ENCODE measurements at regions not wholly inside any gene's neighbourhood (a gene's known extent, or its start where the extent isn't known, plus 50 kb on each side); places are given as distances from the start of the nearest gene placed in this dataset.
"Not testable (repeated sequence)": the region's sequence is repeated elsewhere in the genome, so short reads cannot be mapped to it uniquely, and the experiment has no call there.

DNA sequence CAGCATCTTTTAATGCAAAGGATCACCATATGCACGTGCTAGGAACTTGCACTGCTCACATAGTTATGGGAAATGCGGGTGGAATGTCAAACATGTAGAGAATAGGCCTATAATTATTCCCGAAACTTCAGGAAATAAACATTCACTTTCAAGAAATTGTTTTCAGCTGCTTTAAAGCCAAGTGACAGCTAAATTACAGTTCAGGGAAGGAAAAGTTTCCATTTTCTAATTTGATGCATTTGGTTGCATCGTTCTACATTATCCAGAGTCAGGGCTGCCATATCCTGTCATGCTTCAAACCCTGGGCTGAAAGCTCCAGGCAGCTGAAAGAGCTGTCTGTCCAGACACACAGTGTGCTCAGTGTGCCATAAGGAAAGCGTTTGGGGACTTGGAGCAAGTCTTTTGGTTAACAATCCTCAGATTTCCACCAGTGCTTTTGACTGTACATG lies 518.1 kb downstream of the CSNK1G3 start:
- H3K4me3 ChIP-seq (ENCODE audit: low read length), result no peak overlapping the region
- H3K27me3 ChIP-seq (ENCODE audit: insufficient read depth, low read length), result no peaks in the 10 kb centered on the region
- no peaks in the 10 kb centered on the region for H3K4me1 ChIP-seq (ENCODE audit: insufficient read depth, low read length)
- no peaks in the 10 kb centered on the region for H3K9me3 ChIP-seq (ENCODE audit: low read depth, low read length)

DNA sequence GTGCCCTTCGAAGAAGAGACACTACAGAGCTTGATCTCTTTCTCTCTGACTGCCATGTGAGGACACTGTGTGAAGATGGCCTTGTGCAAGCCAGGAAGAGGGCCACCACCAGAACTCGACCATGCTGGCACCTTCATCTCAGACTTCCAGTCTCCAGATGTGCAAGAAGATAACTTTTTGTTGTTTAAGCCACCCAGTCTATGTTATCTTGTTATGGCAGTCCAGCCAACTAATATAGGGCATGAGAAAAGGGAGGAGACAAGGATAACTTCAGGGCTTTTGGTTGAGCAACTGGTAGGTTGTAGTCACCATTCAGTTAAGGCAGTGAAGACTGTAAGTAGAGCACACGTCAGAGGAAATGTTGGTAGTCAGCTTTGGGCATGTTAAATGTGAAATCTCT lies 515.5 kb downstream of the CSNK1G3 start:
- no peaks in the 10 kb centered on the region for H3K27me3 ChIP-seq (ENCODE audit: insufficient read depth, low read length)
- H3K4me3 ChIP-seq (ENCODE audit: low read length), result no peak overlapping the region
- H3K4me1 ChIP-seq (ENCODE audit: insufficient read depth, low read length), result no peaks in the 10 kb centered on the region

DNA sequence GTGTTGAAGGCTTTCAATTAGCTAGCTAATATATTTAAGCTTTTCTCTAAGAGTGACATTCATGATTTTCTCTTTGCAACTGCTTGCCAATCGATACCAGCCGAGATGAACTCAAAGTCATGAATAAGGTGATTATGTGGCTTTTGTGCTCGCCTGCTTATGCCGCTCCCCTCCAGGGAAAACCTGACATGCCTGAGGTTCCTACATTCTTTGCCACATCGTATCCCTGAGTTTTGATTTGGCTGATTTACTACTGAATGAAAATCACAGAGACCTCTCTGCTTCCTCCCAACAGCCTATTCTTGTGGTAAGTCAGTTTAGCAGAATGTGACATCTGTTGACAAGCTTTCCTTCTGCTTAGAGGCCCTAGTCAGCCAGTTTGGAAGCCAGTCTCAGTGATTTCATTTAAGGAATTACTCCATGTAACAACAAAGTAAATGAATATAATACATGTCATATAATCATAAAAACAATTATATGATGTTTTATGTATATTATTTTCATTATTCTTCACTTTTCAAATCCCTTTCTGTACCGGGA lies 513.4 kb downstream of the CSNK1G3 start:
- Histone ChIP-seq H3K27me3 (ENCODE audit: insufficient read depth, low read length) (no peaks in the 10 kb centered on the region), H3K4me3 (ENCODE audit: low read length) (no peak overlapping the region), H3K9me3 (ENCODE audit: low read depth, low read length) (peaks cover 6% of the 10 kb centered on the region), H3K4me1 (ENCODE audit: insufficient read depth, low read length) (no peaks in the 10 kb centered on the region)

More for the DNA sequence above, 515.5 kb downstream of the CSNK1G3 start:
- H3K9me3 ChIP-seq (ENCODE audit: low read depth, low read length), result no peaks in the 10 kb centered on the region

DNA sequence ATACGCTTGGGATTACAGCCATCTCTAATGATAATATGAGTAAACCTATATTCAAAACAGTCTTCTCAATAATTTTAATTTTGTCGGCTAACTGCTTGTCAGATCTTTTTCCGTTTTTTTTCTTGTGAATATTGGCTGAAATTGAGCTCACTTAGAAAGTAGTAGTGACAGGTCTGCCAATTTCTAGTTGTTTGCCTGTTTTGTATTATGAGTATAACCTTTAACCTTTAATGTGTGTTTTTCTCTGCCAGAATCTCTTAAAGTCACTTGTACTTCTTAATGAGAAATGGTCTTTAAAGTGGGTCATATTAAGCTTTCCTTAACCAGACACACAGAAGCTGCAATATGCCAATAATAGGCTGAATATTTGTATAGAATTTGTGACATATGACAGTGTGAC lies 511.0 kb downstream of the CSNK1G3 start:
- Histone ChIP-seq H3K4me1 (ENCODE audit: insufficient read depth, low read length) (no peaks in the 10 kb centered on the region), H3K9me3 (ENCODE audit: low read depth, low read length) (peaks cover 15% of the 10 kb centered on the region), H3K4me3 (ENCODE audit: low read length) (no peak overlapping the region), H3K27me3 (ENCODE audit: insufficient read depth, low read length) (no peaks in the 10 kb centered on the region)

DNA sequence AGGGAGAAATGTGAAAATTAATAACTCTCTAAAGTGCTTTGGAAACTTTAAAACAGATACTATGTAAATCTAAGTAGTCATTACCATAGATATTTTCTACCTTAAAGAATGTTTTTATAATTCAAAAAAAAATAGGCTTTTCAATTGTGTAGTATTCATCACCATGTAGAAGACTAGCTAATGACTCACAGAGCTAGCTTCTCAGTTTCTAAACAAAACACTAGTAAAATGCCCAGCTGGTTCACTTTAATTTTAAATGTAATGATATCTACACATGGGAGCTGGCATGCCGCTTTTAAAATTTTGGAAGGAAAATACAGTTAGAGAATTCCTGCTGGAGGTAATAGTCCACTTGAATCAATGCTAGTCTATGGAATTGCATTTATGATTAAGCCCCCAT lies 509.8 kb downstream of the CSNK1G3 start:
- peaks cover 15% of the 10 kb centered on the region for H3K9me3 ChIP-seq (ENCODE audit: low read depth, low read length)
- H3K4me1 ChIP-seq (ENCODE audit: insufficient read depth, low read length), result no peaks in the 10 kb centered on the region
- no peaks in the 10 kb centered on the region for H3K27me3 ChIP-seq (ENCODE audit: insufficient read depth, low read length)
- H3K4me3 ChIP-seq (ENCODE audit: low read length), result no peak overlapping the region

DNA sequence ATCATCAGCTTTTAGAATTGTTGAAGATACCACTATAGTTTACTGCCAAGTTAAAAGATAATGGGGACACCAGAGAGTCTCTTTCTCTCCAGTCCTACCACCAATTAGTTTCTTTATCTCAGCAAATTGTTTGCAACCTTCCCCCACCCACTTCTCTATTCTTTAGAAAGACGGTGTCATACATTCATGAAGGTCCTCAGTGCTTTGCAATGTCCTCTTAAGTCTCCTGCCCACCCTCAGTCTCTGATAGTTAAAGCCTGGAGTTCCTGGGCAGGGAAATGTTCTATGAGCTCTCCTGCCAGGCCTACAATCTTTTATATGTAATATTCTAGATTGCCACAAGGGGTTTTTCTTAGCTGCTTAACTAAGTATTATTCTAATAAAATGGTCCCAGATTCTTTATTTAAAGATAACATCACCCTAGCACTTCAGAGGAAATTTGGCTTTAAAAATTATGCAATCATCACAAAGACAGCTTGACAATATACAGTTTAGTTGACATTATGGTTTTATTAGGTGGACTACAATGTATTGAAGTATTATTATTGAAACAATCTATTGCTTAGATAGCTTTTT lies 509.2 kb downstream of the CSNK1G3 start:
- H3K9me3 ChIP-seq (ENCODE audit: low read depth, low read length), result peaks cover 15% of the 10 kb centered on the region
- no peaks in the 10 kb centered on the region for H3K27me3 ChIP-seq (ENCODE audit: insufficient read depth, low read length)
- H3K4me1 ChIP-seq (ENCODE audit: insufficient read depth, low read length), result no peaks in the 10 kb centered on the region
- H3K4me3 ChIP-seq (ENCODE audit: low read length), result no peak overlapping the region

DNA sequence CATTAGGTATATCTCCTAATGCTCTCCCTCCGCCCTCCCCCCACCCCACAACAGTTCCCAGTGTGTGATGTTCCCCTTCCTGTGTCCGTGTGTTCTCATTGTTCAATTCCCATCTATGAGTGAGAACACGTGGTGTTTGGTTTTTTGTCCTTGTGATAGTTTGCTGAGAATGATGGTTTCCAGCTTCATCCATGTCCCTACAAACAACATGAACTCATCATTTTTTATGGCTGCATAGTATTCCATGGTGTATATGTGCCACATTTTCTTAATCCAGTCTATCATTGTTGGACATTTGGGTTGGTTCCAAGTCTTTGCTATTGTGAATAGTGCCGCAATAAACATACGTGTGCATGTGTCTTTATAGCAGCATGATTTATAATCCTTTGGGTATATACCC lies 505.3 kb downstream of the CSNK1G3 start:
- H3K27me3 ChIP-seq (ENCODE audit: insufficient read depth, low read length); H3K4me3 ChIP-seq (ENCODE audit: low read length); H3K4me1 ChIP-seq (ENCODE audit: insufficient read depth, low read length): not testable (repeated sequence)
- peaks cover 15% of the 10 kb centered on the region for H3K9me3 ChIP-seq (ENCODE audit: low read depth, low read length)

DNA sequence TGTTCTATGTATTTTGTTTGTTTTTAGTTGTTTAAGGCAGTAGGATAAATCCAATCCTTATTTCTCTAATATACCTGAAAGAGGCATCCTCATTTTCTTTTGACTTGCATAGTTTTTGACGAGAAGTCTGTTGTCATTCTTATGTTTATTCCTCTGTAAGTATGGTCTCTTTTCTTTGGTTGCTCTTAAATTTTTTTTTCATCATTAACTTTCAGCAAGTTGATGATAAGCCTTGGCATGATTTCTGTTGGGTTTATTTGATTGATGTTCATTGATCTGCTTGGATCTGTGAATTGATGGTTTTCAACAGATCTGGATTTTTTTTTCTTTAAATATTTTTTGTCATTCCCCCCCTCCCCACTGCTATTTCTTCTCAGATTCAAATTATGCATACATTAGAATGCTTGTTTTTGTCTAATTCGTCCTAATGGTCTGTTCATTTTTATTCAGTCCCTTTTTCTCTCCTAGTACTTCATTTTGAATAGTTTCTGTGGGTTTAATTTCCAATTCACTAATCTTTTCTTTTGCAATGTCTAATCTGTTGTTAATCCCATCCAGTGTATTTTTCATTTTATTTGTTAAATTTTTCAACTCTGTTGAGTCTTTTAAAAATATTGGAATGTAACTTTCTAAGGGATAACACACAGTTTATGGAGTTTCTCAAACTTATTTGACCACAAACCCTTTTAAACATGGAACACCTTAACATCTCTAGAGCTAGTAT lies 495.9 kb downstream of the CSNK1G3 start:
- no peaks in the 10 kb centered on the region for H3K4me1 ChIP-seq (ENCODE audit: insufficient read depth, low read length)
- no peak overlapping the region for H3K4me3 ChIP-seq (ENCODE audit: low read length)
- peaks cover 21% of the 10 kb centered on the region for H3K9me3 ChIP-seq (ENCODE audit: low read depth, low read length)
- H3K27me3 ChIP-seq (ENCODE audit: insufficient read depth, low read length), result no peaks in the 10 kb centered on the region

DNA sequence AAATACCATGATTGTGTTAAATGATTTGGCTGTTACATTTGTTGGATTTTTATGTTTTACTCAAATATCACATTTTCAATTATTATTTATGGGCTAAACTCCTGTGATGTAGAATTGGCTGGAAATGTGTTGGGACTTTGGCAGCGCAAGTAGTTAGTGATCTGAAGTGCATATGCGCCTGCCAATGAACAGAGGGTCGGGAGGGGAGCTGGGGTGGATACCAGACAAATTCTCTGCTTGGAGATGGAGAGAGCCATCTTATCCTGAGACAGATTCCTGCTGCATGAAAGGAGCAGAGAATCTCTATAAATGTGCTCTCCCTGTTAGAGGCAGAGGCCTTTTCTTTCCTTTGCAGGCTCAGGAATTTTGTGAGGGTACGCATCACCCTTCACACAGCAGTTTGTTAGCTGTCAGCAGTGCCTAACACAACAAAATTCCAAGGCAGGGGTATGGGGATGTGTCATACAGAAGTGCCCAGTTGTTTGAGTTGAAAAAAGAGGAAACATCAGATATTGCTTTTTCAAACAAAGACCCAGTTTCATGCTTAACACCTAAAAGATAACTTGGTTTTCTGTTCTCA lies 489.1 kb downstream of the CSNK1G3 start:
- no peaks in the 10 kb centered on the region for H3K27me3 ChIP-seq (ENCODE audit: insufficient read depth, low read length)
- no peaks in the 10 kb centered on the region for H3K4me1 ChIP-seq (ENCODE audit: insufficient read depth, low read length)
- peaks cover under 1% of the 10 kb centered on the region for H3K9me3 ChIP-seq (ENCODE audit: low read depth, low read length)
- no peak overlapping the region for H3K4me3 ChIP-seq (ENCODE audit: low read length)

DNA sequence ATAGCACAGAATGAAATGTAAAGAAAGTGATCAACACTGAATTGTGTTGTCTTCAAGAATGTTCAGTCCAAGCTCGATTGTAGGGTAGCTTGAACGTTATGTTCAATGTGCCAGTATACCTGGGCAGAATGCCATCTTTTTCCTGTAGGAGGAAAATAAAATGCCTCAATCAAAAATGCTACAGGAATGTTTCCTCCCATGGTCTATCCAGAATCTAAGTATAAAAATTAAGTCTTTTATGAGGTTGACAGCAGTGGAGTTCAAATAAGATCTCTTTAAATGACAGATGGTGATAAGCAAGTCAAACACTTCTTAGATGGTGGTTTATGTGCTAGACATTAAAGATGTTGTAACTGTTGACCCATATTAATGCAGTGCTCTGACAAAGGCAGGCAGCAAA lies 488.6 kb downstream of the CSNK1G3 start:
- Histone ChIP-seq H3K27me3 (ENCODE audit: insufficient read depth, low read length) (no peaks in the 10 kb centered on the region), H3K4me1 (ENCODE audit: insufficient read depth, low read length) (no peaks in the 10 kb centered on the region), H3K4me3 (ENCODE audit: low read length) (no peak overlapping the region), H3K9me3 (ENCODE audit: low read depth, low read length) (no peaks in the 10 kb centered on the region)

DNA sequence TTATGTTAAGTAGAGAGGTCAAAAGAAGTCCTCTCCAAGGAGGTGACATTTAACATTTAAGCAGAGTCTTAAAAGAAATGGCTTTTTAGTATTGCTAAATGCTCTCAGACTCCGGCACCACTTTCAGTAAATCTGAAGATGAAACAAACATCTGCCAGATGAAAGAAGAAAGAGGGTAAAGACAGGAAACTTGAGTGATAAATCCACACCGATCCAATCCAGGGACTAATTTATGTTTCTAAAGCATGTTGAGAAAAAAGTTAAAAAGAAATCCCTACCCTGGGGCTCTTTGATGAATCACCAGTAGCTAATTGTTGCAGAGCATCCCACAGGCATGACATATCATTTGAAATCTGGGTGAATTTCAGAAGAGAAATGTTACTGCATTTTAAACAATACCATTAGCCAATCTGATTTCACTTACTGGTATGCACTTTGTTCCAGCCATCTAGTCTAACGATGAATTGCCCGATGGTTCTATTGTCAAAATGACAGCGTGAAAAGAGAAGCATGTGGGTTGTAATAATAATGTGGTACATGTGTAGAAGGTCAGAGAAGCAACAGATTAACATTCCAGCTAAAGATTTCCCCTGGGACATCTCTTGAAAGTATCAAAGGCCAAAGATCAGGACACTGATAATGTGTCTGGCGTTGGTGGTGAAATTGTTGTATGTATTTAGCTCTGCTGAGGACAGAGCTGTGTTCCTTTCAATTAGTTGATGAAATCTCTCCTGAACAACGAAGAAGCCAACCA lies 485.7 kb downstream of the CSNK1G3 start:
- Histone ChIP-seq H3K9me3 (ENCODE audit: low read depth, low read length) (no peaks in the 10 kb centered on the region), H3K27me3 (ENCODE audit: insufficient read depth, low read length) (no peaks in the 10 kb centered on the region), H3K4me3 (ENCODE audit: low read length) (no peak overlapping the region), H3K4me1 (ENCODE audit: insufficient read depth, low read length) (no peaks in the 10 kb centered on the region)

DNA sequence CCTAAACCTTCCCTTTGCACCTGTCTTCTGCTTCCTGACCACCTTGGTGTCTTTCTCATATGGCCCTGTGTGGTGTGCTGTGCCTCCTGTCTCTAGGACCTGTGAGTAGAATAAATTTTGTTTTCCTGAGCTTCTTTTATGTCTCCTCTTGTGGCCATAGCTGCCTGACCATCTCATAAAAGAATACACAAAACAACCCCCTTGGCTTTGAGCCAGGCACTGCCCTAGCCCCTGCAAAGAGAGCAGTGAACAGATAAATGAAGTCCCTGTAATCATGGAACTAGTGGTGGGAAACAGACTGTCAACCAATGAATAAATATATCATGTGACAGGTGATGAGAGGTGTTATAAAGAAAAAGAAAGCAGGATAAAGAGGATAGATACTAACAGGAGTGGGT lies 485.1 kb downstream of the CSNK1G3 start:
- no peaks in the 10 kb centered on the region for H3K9me3 ChIP-seq (ENCODE audit: low read depth, low read length)
- no peaks in the 10 kb centered on the region for H3K27me3 ChIP-seq (ENCODE audit: insufficient read depth, low read length)
- no peaks in the 10 kb centered on the region for H3K4me1 ChIP-seq (ENCODE audit: insufficient read depth, low read length)
- no peak overlapping the region for H3K4me3 ChIP-seq (ENCODE audit: low read length)

DNA sequence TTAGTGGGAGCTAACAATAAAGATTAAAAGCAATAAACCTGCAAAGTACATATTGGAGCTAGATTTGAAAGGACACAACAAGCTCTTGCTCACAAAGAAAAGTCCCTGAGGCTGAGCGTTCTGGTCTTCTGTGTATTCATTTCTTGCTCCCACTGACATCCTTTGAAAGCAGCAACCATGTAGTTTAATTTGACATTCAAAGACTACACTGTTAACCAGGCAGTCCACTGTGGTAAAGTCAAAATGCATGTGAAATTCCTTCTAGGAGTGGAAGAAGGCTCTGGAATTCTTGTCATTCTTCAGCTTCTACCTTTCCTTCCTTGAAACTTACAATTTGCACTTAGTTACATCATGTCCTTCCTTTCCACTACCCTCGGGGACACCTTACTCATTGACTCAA lies 480.7 kb downstream of the CSNK1G3 start:
- Histone ChIP-seq H3K4me1 (ENCODE audit: insufficient read depth, low read length) (no peaks in the 10 kb centered on the region), H3K4me3 (ENCODE audit: low read length) (no peak overlapping the region), H3K27me3 (ENCODE audit: insufficient read depth, low read length) (no peaks in the 10 kb centered on the region), H3K9me3 (ENCODE audit: low read depth, low read length) (no peaks in the 10 kb centered on the region)

DNA sequence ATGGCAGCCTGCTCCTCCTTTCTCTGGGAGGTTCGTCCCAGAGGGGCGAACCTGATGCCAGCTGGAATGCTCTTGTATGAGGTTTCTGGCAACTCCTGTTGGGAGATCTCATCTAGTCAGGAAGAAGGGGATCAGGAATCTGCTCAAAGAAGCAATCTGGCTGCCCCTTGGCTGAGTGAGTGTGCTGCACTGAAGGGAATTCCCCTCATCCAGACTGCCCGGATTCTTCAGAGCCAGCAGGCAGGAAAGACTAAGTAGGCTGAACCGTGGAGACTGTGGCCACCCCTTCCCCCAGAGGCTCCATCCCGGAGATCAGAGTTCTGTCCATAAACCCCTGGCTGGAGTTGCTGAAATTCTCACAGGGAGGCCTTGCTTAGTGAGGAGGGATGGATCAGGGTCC lies 476.0 kb downstream of the CSNK1G3 start:
- Histone ChIP-seq H3K4me1 (ENCODE audit: insufficient read depth, low read length) (no peaks in the 10 kb centered on the region), H3K9me3 (ENCODE audit: low read depth, low read length) (no peaks in the 10 kb centered on the region), H3K27me3 (ENCODE audit: insufficient read depth, low read length) (no peaks in the 10 kb centered on the region), H3K4me3 (ENCODE audit: low read length) (no peak overlapping the region)

DNA sequence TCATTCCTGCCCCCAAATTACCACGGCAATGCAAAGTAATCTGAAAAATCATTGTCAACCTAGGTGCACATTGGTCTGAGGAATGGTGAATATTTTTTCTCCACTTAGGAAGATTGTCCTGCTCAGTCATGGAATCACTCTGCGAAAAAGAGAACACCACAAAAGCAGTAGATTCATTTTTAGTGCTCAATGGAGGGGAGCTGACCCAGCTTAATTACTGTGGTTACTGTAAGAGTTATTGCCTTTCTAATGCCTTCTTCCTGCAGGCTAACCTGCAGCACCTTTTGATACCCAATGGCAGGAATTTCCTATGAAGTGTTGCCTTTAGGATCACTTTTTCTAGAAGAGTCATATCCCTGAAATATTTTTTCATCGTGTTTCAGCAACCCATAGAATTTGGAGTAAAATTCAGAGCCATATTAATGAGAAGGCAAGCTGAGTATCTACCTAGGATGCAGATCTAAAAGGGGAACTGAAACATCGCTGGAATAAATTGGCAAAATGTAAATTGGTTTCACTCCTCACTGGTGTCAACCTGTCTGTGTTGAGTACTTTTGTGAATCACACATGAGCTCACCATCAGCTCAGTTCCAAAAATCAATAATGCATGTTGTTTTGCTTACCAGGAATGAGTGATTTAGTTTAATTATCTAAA lies 464.5 kb downstream of the CSNK1G3 start:
- Histone ChIP-seq H3K9me3 (ENCODE audit: low read depth, low read length) (no peaks in the 10 kb centered on the region), H3K4me3 (ENCODE audit: low read length) (no peak overlapping the region), H3K27me3 (ENCODE audit: insufficient read depth, low read length) (no peaks in the 10 kb centered on the region), H3K4me1 (ENCODE audit: insufficient read depth, low read length) (no peaks in the 10 kb centered on the region)

Measured in mononuclear cell (primary cell).